Parathyroid adenoma (tissue), 2 donors: ENCODE measurements at regions not wholly inside any gene's neighbourhood (a gene's known extent, or its start where the extent isn't known, plus 50 kb on each side); places are given as distances from the start of the nearest gene placed in this dataset.

ENCODE experiments used
- H2AFZ ChIP-seq: fragments of 300-600 bp; sonication (generic); one replicate; pipeline ENCODE4 v1.7.0; 2017; ENCODE audit warnings: antibody characterized with exemption, mild to moderate bottlenecking
- H3K27ac ChIP-seq: fragments of 300-600 bp; sonication (generic); one replicate; pipeline ENCODE4 v1.7.0; 2017
- H3K27me3 ChIP-seq: fragments of 300-600 bp; sonication (generic); one replicate; pipeline ENCODE4 v1.7.0; 2017; ENCODE audit warnings: low read length; ENCODE audit not compliant: control insufficient read depth, insufficient read depth
- H3K36me3 ChIP-seq: fragments of 300-600 bp; sonication (generic); one replicate; pipeline ENCODE4 v1.7.0; 2017; ENCODE audit warnings: low read length; ENCODE audit not compliant: control insufficient read depth, insufficient read depth
- H3K4me1 ChIP-seq: fragments of 300-600 bp; sonication (generic); one replicate; pipeline ENCODE4 v1.7.0; 2017; ENCODE audit warnings: control low read depth
- H3K4me2 ChIP-seq: fragments of 300-600 bp; sonication (generic); one replicate; pipeline ENCODE4 v1.7.0; 2017; ENCODE audit warnings: low read length
- H3K4me3 ChIP-seq: fragments of 300-600 bp; sonication (generic); one replicate; pipeline ENCODE4 v1.7.0; 2017; ENCODE audit warnings: low read depth, low read length
- H3K79me2 ChIP-seq: fragments of 300-600 bp; sonication (generic); one replicate; pipeline ENCODE4 v1.7.0; 2017; ENCODE audit warnings: control low read depth
- H3K9ac ChIP-seq: fragments of 300-600 bp; sonication (generic); one replicate; pipeline ENCODE4 v1.7.0; 2017; ENCODE audit warnings: mild to moderate bottlenecking
- H3K9me3 ChIP-seq: fragments of 300-600 bp; sonication (generic); one replicate; pipeline ENCODE4 v1.7.0; 2017; ENCODE audit warnings: low read length; ENCODE audit not compliant: control insufficient read depth
- CTCF ChIP-seq: fragments of 300-600 bp; sonication (generic); IDR thresholded peaks from one replicate; pipeline ENCODE4 v1.7.0; 2017; ENCODE audit warnings: antibody characterized with exemption, mild to moderate bottlenecking
- donor health status: primary hyperparathyroidism.

- Histone ChIP-seq H3K36me3 (no peaks in the 10 kb centered on the region), H2AFZ (no peak overlapping the region), H3K4me1 (no peaks in the 10 kb centered on the region), H3K27me3 (no peaks in the 10 kb centered on the region), H3K9ac (no peak overlapping the region), H3K4me3 (no peak overlapping the region), H3K9me3 (no peaks in the 10 kb centered on the region), H3K27ac (no peak overlapping the region), H3K4me2 (no peak overlapping the region), H3K79me2 (no peaks in the 10 kb centered on the region)
- no peak for TF ChIP-seq CTCF
Measured at GRCh38 chr9:81388831-81389230, 300.5 kb downstream of the TLE1 start.

- Histone ChIP-seq H3K27me3 (no peaks in the 10 kb centered on the region), H3K79me2 (no peaks in the 10 kb centered on the region), H3K4me2 (no peak overlapping the region), H3K4me3 (no peak overlapping the region), H3K27ac (no peak overlapping the region), H3K9me3 (no peaks in the 10 kb centered on the region), H2AFZ (no peak overlapping the region), H3K9ac (no peak overlapping the region), H3K4me1 (no peaks in the 10 kb centered on the region), H3K36me3 (no peaks in the 10 kb centered on the region)
- TF ChIP-seq CTCF, result no peak
Measured at GRCh38 chr9:81387360-81388106, 301.8 kb downstream of the TLE1 start.

GRCh38 chr9:81384911-81385310, 304.4 kb downstream of the TLE1 start:
- Histone ChIP-seq H3K36me3 (no peaks in the 10 kb centered on the region), H3K79me2 (no peaks in the 10 kb centered on the region), H3K4me3 (no peak overlapping the region), H3K27ac (no peak overlapping the region), H3K9me3 (no peaks in the 10 kb centered on the region), H2AFZ (no peak overlapping the region), H3K4me1 (no peaks in the 10 kb centered on the region), H3K27me3 (no peaks in the 10 kb centered on the region), H3K9ac (no peak overlapping the region), H3K4me2 (no peak overlapping the region)
- TF ChIP-seq CTCF, result no peak

GRCh38 chr9:81382281-81382680, 307.1 kb downstream of the TLE1 start:
- TF ChIP-seq CTCF, result no peak

GRCh38 chr9:81381694-81382093, 307.7 kb downstream of the TLE1 start:
- Histone ChIP-seq H3K9me3 (no peaks in the 10 kb centered on the region), H2AFZ (no peak overlapping the region), H3K36me3 (no peaks in the 10 kb centered on the region), H3K27me3 (no peaks in the 10 kb centered on the region), H3K4me1 (no peaks in the 10 kb centered on the region), H3K79me2 (no peaks in the 10 kb centered on the region), H3K27ac (no peak overlapping the region), H3K4me2 (no peak overlapping the region), H3K9ac (no peak overlapping the region), H3K4me3 (no peak overlapping the region)
- TF ChIP-seq CTCF, result no peak

More at GRCh38 chr9:81382281-81382680, 307.1 kb downstream of the TLE1 start:
- Histone ChIP-seq H3K79me2 (no peaks in the 10 kb centered on the region), H3K36me3 (no peaks in the 10 kb centered on the region), H3K27me3 (no peaks in the 10 kb centered on the region), H3K4me3 (no peak overlapping the region), H3K27ac (no peak overlapping the region), H3K9me3 (no peaks in the 10 kb centered on the region), H2AFZ (no peak overlapping the region), H3K9ac (no peak overlapping the region), H3K4me2 (no peak overlapping the region), H3K4me1 (no peaks in the 10 kb centered on the region)
